ENCODE measurements at regions not wholly inside any gene's neighbourhood (a gene's known extent, or its start where the extent isn't known, plus 50 kb on each side); places are given as distances from the start of the nearest gene placed in this dataset.

- TF ChIP-seq CTCF (IDR thresholded peaks at IDR 0.05), result no peak
- TF ChIP-seq POLR2A (IDR thresholded peaks at IDR 0.05), result no peak
Observed at GRCh38 chr4:54852602-54853001, 194.8 kb downstream of the KIT start.

Data from uterus (tissue), 2 donors.